ENCODE measurements at regions not wholly inside any gene's neighbourhood (a gene's known extent, or its start where the extent isn't known, plus 50 kb on each side); places are given as distances from the start of the nearest gene placed in this dataset.

GRCh38 chr1:106603616-106604015 lies 452.9 kb upstream of the PRMT6 start:
- no peak for TF ChIP-seq CTCF (conservative IDR thresholded peaks at IDR 0.05; ENCODE audit: low read depth, low read length)
- DNase-seq (ENCODE audit: low read depth) = no peak
- H3K4me3 ChIP-seq (ENCODE audit: low read depth, low read length) = no peak overlapping the region

DNA sequence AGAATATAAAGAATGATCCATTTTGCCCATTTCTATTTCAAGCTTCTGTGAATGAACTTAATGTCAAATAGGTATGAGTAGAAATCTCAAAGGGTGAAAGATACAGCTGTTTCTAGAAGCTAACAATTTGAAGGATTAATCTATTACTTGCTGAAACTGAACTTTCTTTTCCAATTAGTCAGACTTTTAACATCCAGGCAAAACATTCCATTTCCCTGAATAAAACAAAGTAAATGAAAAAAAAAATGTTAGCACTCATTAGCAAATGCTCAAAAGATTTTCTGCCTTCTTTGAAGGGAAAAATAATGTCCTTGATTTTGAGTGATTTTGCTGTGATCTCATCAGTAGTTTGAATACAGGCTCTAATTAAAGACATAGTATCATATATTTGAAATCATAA lies 447.6 kb upstream of the PRMT6 start:
- no peak for TF ChIP-seq CTCF (conservative IDR thresholded peaks at IDR 0.05; ENCODE audit: low read depth, low read length)
- H3K4me3 ChIP-seq (ENCODE audit: low read depth, low read length) = no peak overlapping the region
- DNase-seq (ENCODE audit: low read depth) = no peak

GRCh38 chr1:106613068-106613467 lies 443.4 kb upstream of the PRMT6 start:
- H3K4me3 ChIP-seq (ENCODE audit: low read depth, low read length) = no peak overlapping the region
- no peak for DNase-seq (ENCODE audit: low read depth)
- TF ChIP-seq CTCF (conservative IDR thresholded peaks at IDR 0.05; ENCODE audit: low read depth, low read length) = no peak

DNA sequence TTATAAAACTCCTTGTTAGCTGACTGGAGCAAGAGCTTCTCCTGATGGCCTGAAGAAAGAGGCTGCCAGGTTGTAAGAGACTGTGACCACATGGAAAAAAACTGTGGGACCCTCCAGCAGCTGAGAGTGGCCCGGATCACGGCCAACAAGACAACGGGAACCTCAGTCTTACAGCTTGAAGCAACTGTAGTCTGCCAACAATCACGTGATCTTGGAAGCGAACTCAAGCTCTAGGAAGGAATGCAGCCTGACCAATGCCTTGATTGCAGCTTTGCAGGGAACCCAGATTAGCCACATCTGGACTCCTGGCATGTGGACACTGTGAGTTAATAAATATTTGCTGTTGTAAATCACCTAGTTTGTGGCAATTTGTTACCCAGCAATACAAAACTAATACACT lies 442.6 kb upstream of the PRMT6 start:
- DNase-seq (ENCODE audit: low read depth) = no peak
- H3K4me3 ChIP-seq (ENCODE audit: low read depth, low read length) = no peak overlapping the region
- TF ChIP-seq CTCF (conservative IDR thresholded peaks at IDR 0.05; ENCODE audit: low read depth, low read length) = no peak

GRCh38 chr1:106615473-106615872 lies 441.0 kb upstream of the PRMT6 start:
- TF ChIP-seq CTCF (conservative IDR thresholded peaks at IDR 0.05; ENCODE audit: low read depth, low read length) = no peak
- DNase-seq (ENCODE audit: low read depth) = no peak
- no peak overlapping the region for H3K4me3 ChIP-seq (ENCODE audit: low read depth, low read length)

- H3K4me3 ChIP-seq (ENCODE audit: low read depth, low read length) = no peak overlapping the region
- no peak for DNase-seq (ENCODE audit: low read depth)
- TF ChIP-seq CTCF (conservative IDR thresholded peaks at IDR 0.05; ENCODE audit: low read depth, low read length) = no peak
Observed at GRCh38 chr1:106619080-106619826, 437.2 kb upstream of the PRMT6 start.

- no peak overlapping the region for H3K4me3 ChIP-seq (ENCODE audit: low read depth, low read length)
- DNase-seq (ENCODE audit: low read depth) = no peak
- TF ChIP-seq CTCF (conservative IDR thresholded peaks at IDR 0.05; ENCODE audit: low read depth, low read length) = no peak
Observed at GRCh38 chr1:106619827-106620134, 436.7 kb upstream of the PRMT6 start.

Data from choroid plexus epithelial cell (primary cell).